WERI-Rb-1 (cell line): ENCODE measurements at regions not wholly inside any gene's neighbourhood (a gene's known extent, or its start where the extent isn't known, plus 50 kb on each side); places are given as distances from the start of the nearest gene placed in this dataset.
"Not testable (repeated sequence)": the region's sequence is repeated elsewhere in the genome, so short reads cannot be mapped to it uniquely, and the experiment has no call there.

Experiments
- DNase-seq: peaks from one replicate; pipeline ENCODE4 v3.0.0-alpha.2; 2020
- H3K27ac ChIP-seq: fragments of 250-450 bp; sonication (Bioruptor Pico); 2 replicates; pipeline ENCODE4 v1.5.1; 2020; ENCODE audit warnings: mild to moderate bottlenecking, moderate library complexity
- H3K27me3 ChIP-seq: fragments of 250-450 bp; sonication (Bioruptor Pico); 2 replicates; pipeline ENCODE4 v1.5.1; 2021; ENCODE audit warnings: mild to moderate bottlenecking, low read depth, moderate library complexity; ENCODE audit not compliant: insufficient read depth, severe bottlenecking
- H3K36me3 ChIP-seq: fragments of 250-450 bp; sonication (Bioruptor Pico); 2 replicates; pipeline ENCODE4 v1.5.1; 2020; ENCODE audit warnings: mild to moderate bottlenecking, moderate library complexity
- H3K4me3 ChIP-seq: 2 replicates; pipeline ENCODE4 v1.5.1; 2011; ENCODE audit warnings: low read depth, mild to moderate bottlenecking, control low read depth, low read length
- H3K9me3 ChIP-seq: fragments of 250-450 bp; sonication (Bioruptor Pico); 2 replicates; pipeline ENCODE4 v1.5.1; 2021; ENCODE audit warnings: mild to moderate bottlenecking, moderate library complexity; ENCODE audit not compliant: severe bottlenecking
- TF ChIP-seq, protein P1 (sequence below): IDR thresholded peaks from 2 replicates; pipeline ENCODE4 v1.5.1; 2011; ENCODE audit warnings: low read depth, mild to moderate bottlenecking, control low read depth, inconsistent platforms, low read length

DNA sequence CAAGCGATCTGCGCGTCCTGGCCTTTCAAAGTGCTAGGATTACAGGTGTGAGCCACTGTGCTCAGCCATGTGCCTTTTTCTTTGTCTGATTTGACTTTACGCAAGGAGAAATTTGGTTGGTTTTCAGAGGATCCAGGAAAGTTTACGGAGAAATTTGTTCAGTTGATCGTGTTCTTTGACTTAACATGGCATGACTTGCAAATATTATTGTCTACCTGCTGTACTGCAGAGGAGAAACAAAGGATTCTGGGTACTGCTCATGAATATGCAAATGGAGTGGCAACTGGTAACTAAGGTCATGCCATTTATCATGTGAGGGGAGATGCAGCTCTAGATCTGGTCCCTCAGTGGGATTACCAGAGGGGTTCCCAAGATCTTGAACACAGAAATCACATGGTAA, 68.8 kb upstream of the CHD6 start:
- DNase-seq: no peak
- no peaks in the 10 kb centered on the region for H3K27me3 ChIP-seq
- H3K36me3 ChIP-seq: no peaks in the 10 kb centered on the region
- no peak overlapping the region for H3K27ac ChIP-seq
- no peak overlapping the region for H3K4me3 ChIP-seq
- TF ChIP-seq, protein P1, sequence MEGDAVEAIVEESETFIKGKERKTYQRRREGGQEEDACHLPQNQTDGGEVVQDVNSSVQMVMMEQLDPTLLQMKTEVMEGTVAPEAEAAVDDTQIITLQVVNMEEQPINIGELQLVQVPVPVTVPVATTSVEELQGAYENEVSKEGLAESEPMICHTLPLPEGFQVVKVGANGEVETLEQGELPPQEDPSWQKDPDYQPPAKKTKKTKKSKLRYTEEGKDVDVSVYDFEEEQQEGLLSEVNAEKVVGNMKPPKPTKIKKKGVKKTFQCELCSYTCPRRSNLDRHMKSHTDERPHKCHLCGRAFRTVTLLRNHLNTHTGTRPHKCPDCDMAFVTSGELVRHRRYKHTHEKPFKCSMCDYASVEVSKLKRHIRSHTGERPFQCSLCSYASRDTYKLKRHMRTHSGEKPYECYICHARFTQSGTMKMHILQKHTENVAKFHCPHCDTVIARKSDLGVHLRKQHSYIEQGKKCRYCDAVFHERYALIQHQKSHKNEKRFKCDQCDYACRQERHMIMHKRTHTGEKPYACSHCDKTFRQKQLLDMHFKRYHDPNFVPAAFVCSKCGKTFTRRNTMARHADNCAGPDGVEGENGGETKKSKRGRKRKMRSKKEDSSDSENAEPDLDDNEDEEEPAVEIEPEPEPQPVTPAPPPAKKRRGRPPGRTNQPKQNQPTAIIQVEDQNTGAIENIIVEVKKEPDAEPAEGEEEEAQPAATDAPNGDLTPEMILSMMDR: no peak
- peaks cover 2% of the 10 kb centered on the region for H3K9me3 ChIP-seq

DNA sequence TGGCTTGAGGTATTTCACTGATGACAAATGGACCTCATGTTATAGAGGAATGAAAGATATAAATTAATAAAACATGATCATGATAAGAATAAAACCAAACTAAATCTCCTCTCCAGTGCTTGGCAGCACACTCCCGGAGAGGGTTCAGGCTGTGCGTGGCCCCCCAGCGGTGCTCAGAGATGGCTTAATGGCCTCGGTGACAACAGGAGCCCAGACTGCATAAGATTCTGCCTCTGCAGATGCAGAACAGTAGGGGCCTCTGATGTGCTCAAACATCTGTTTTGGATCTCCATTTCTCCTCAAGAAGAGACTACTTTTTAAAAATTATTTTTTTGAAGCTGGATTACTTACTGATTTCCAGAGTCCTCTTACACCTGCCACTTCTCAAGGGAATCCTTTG, 67.0 kb upstream of the CHD6 start:
- not testable (repeated sequence) for H3K4me3 ChIP-seq, H3K27ac ChIP-seq, DNase-seq, H3K9me3 ChIP-seq, H3K36me3 ChIP-seq, H3K27me3 ChIP-seq

DNA sequence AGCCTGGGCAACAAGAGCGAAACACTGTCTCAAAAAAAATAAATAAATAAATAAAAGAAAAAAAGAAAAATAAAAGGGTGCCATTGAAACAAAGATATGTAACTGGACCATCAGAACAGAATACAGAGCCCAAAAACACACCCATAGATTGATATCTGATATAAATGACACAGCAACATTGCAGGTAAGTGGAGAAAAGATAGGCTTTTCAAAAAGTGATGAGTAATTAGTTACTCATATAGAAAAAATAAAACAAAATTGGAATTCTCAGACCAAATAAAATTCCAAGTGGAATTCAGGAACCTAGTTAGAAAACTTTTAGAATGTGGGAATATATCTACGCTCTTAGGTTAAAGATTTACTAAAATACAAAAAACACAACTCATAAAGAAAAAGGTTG, 60.6 kb upstream of the CHD6 start:
- H3K27ac ChIP-seq: no peak overlapping the region
- H3K4me3 ChIP-seq: no peak overlapping the region
- H3K9me3 ChIP-seq: no peaks in the 10 kb centered on the region
- no peaks in the 10 kb centered on the region for H3K36me3 ChIP-seq
- no peak for DNase-seq
- no peaks in the 10 kb centered on the region for H3K27me3 ChIP-seq
- TF ChIP-seq, protein P1: no peak

DNA sequence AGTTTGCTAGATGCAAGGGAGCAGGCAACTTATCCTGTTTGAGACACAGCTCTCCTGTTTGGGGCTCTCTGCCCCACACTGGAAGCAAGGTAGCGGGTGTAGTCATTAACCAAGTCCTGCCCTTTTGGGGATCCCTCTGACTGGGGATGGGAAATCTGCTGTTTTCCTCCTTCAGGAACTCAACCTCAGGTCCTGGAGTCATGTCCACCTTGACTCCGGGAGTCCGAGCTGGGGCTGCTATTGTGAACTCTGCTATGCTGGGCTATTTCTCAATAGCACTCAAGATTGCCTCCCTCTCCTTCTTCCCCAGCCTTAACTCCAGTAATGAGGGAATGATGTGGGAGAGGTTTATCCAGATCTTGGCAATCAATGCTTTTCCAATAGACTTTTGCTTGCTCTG, 54.1 kb upstream of the CHD6 start:
- TF ChIP-seq, protein P1: no peak
- Histone ChIP-seq H3K9me3 (no peaks in the 10 kb centered on the region), H3K27me3 (no peaks in the 10 kb centered on the region), H3K27ac (no peak overlapping the region), H3K36me3 (no peaks in the 10 kb centered on the region), H3K4me3 (no peak overlapping the region)
- DNase-seq: no peak

- Histone ChIP-seq H3K9me3 (no peaks in the 10 kb centered on the region), H3K27me3 (no peaks in the 10 kb centered on the region), H3K36me3 (no peaks in the 10 kb centered on the region), H3K27ac (no peak overlapping the region), H3K4me3 (no peak overlapping the region)
- DNase-seq: no peak
- TF ChIP-seq, protein P1: no peak
These were observed 53.0 kb upstream of the CHD6 start for GRCh38 chr20:41671143-41671542.

DNA sequence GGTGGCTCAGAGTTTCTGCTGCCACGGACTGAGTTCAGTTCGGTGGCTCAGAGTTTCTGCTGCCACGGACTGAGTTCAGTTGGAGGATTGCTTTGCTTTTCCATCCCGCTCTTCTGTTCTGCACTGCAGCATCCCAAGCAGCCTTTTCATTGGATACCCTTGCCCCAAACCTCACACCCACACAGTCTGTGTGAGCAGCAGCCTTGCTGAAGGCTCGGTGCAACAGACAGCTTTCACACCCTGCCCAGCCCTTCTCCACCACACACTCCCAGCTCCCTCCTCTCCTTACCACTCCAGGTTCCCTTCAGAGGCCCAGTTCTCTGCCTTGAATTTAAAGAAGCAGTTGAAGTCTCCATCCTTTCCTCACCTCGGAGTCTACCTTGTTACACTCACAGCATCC, 52.5 kb upstream of the CHD6 start:
- no peaks in the 10 kb centered on the region for H3K27me3 ChIP-seq

More for the DNA sequence above, 52.5 kb upstream of the CHD6 start:
- TF ChIP-seq, protein P1: no peak
- Histone ChIP-seq H3K27ac (no peak overlapping the region), H3K4me3 (no peak overlapping the region), H3K9me3 (no peaks in the 10 kb centered on the region), H3K36me3 (no peaks in the 10 kb centered on the region)
- DNase-seq: no peak
